Astrocyte of the spinal cord (primary cell): ENCODE measurements at regions not wholly inside any gene's neighbourhood (a gene's known extent, or its start where the extent isn't known, plus 50 kb on each side); places are given as distances from the start of the nearest gene placed in this dataset.

ENCODE experiments used
- DNase-seq: peaks from one replicate; pipeline ENCODE4 v3.0.0; 2011; ENCODE audit warnings: low read depth, low spot score
- H3K4me3 ChIP-seq: 2 replicates; pipeline ENCODE4 v1.5.1; 2011; ENCODE audit warnings: low read depth, mild to moderate bottlenecking, low read length, moderate library complexity
- CTCF ChIP-seq: IDR thresholded peaks from 2 replicates; pipeline ENCODE4 v1.5.1; 2012; ENCODE audit warnings: low read depth, mild to moderate bottlenecking, low read length, inconsistent platforms
- in situ Hi-C: cut with HindIII; loops from 2 replicates; pipeline ENCODE4 v1.10.0; 2017; ENCODE audit warnings: low sequenced_read_pairs

- in situ Hi-C loops, result no loop called here
- no peak for TF ChIP-seq CTCF
- no peak for DNase-seq
- no peak overlapping the region for H3K4me3 ChIP-seq
Observed at GRCh38 chr1:101102426-101103156, 77.0 kb upstream of the DPH5 start.

- DNase-seq, result peak; percentile 7
- in situ Hi-C loops, result no loop called here
- no peak for TF ChIP-seq CTCF
- H3K4me3 ChIP-seq, result no peak overlapping the region
Observed at GRCh38 chr1:101101360-101101759, 75.8 kb upstream of the DPH5 start.

- DNase-seq, result no peak
- no peak overlapping the region for H3K4me3 ChIP-seq
- in situ Hi-C loops, result no loop called here
- TF ChIP-seq CTCF, result no peak
Observed at GRCh38 chr1:101100674-101101073, 75.1 kb upstream of the DPH5 start.

GRCh38 chr1:101098907-101099306 lies 73.3 kb upstream of the DPH5 start:
- DNase-seq, result no peak
- no peak overlapping the region for H3K4me3 ChIP-seq
- in situ Hi-C loops, result no loop called here
- TF ChIP-seq CTCF, result no peak

GRCh38 chr1:101098327-101098726 lies 72.7 kb upstream of the DPH5 start:
- TF ChIP-seq CTCF, result no peak
- H3K4me3 ChIP-seq, result no peak overlapping the region
- DNase-seq, result no peak
- in situ Hi-C loops, result no loop called here

- in situ Hi-C loops, result no loop called here
- DNase-seq, result no peak
- no peak overlapping the region for H3K4me3 ChIP-seq
- no peak for TF ChIP-seq CTCF
Observed at GRCh38 chr1:101089613-101090338, 64.2 kb upstream of the DPH5 start.
